ENCODE measurements at regions not wholly inside any gene's neighbourhood (a gene's known extent, or its start where the extent isn't known, plus 50 kb on each side); places are given as distances from the start of the nearest gene placed in this dataset.

- TF ChIP-seq CTCF (IDR thresholded peaks at IDR 0.05; ENCODE audit: low read depth, low read length) = no peak
- TF ChIP-seq EZH2phosphoT487 (IDR thresholded peaks at IDR 0.05; ENCODE audit: low read depth) = no peak
Measured at GRCh38 chr3:13966302-13966701, 86.4 kb upstream of the WNT7A start.
